ENCODE measurements at regions not wholly inside any gene's neighbourhood (a gene's known extent, or its start where the extent isn't known, plus 50 kb on each side); places are given as distances from the start of the nearest gene placed in this dataset.

- ChIA-PET POLR2A (no interaction called here), CTCF (no interaction called here)
- no peak for TF ChIP-seq CTCF (IDR thresholded peaks at IDR 0.05; ENCODE audit: insufficient read depth, low read length, missing control alignments)
- H3K4me3 ChIP-seq (ENCODE audit: low read depth, low read length): no peak overlapping the region
- no peak for DNase-seq (ENCODE audit: low read depth, low spot score)
These were observed 215.6 kb upstream of the ADAMTS16 start for GRCh38 chr5:4924577-4924976.

GRCh38 chr5:4927097-4927496 lies 213.0 kb upstream of the ADAMTS16 start:
- CTCF ChIA-PET: interaction anchor here (1.4 to 2.7 kb wide), 2 partner anchors 15 to 18 kb away, joined by 3 to 8 read pairs; no protein-coding TSS in a partner anchor
- DNase-seq (ENCODE audit: low read depth, low spot score): no peak

GRCh38 chr5:4928409-4928808 lies 211.7 kb upstream of the ADAMTS16 start:
- no peak for DNase-seq (ENCODE audit: low read depth, low spot score)
- ChIA-PET CTCF (interaction anchor here (1.4 to 2.7 kb wide), 2 partner anchors 13 to 16 kb away, joined by 3 to 8 read pairs; no protein-coding TSS in a partner anchor), POLR2A (no interaction called here)
- no peak for TF ChIP-seq CTCF (IDR thresholded peaks at IDR 0.05; ENCODE audit: insufficient read depth, low read length, missing control alignments)
- no peak overlapping the region for H3K4me3 ChIP-seq (ENCODE audit: low read depth, low read length)

More at GRCh38 chr5:4927097-4927496, 213.0 kb upstream of the ADAMTS16 start:
- TF ChIP-seq CTCF (IDR thresholded peaks at IDR 0.05; ENCODE audit: insufficient read depth, low read length, missing control alignments): no peak
- POLR2A ChIA-PET: no interaction called here
- no peak overlapping the region for H3K4me3 ChIP-seq (ENCODE audit: low read depth, low read length)

- POLR2A ChIA-PET: no interaction called here
- H3K4me3 ChIP-seq (ENCODE audit: low read depth, low read length): no peak overlapping the region
- TF ChIP-seq CTCF (IDR thresholded peaks at IDR 0.05; ENCODE audit: insufficient read depth, low read length, missing control alignments): no peak
- CTCF ChIA-PET: interaction anchor here (2.7 kb wide), 1 partner anchor 13 kb away, joined by 8 read pairs; no protein-coding TSS in a partner anchor
- DNase-seq (ENCODE audit: low read depth, low spot score): no peak
These were observed 211.0 kb upstream of the ADAMTS16 start for GRCh38 chr5:4929092-4929655.

GRCh38 chr5:4939042-4939781 lies 200.9 kb upstream of the ADAMTS16 start:
- CTCF ChIA-PET: no interaction called here
- no peak for TF ChIP-seq CTCF (IDR thresholded peaks at IDR 0.05; ENCODE audit: insufficient read depth, low read length, missing control alignments)
- no peak for DNase-seq (ENCODE audit: low read depth, low spot score)
- POLR2A ChIA-PET: no interaction called here
- H3K4me3 ChIP-seq (ENCODE audit: low read depth, low read length): no peak overlapping the region

GRCh38 chr5:4941161-4941560 lies 199.0 kb upstream of the ADAMTS16 start:
- POLR2A ChIA-PET: no interaction called here
- CTCF ChIA-PET: interaction anchor here (0.8 to 2.1 kb wide), 6 partner anchors 9 to 454 kb away, joined by 3 to 8 read pairs (median 4); no protein-coding TSS in a partner anchor
- H3K4me3 ChIP-seq (ENCODE audit: low read depth, low read length): no peak overlapping the region
- no peak for TF ChIP-seq CTCF (IDR thresholded peaks at IDR 0.05; ENCODE audit: insufficient read depth, low read length, missing control alignments)
- DNase-seq (ENCODE audit: low read depth, low spot score): no peak
